Stimulated activated CD4-positive, alpha-beta T cell treated with anti-CD3 and anti-CD28 coated beads, TNF-alpha, amount 100 ng/mL, for 24 hours (primary cell): ENCODE measurements at regions not wholly inside any gene's neighbourhood (a gene's known extent, or its start where the extent isn't known, plus 50 kb on each side); places are given as distances from the start of the nearest gene placed in this dataset.
"Not testable (repeated sequence)": the region's sequence is repeated elsewhere in the genome, so short reads cannot be mapped to it uniquely, and the experiment has no call there.

Source experiments
- DNase-seq, 3 experiments: peaks; one replicate each; pipeline ENCODE4 v3.0.0-alpha.2; 2020; ENCODE audit warnings: low read depth in 3 of 3

DNA sequence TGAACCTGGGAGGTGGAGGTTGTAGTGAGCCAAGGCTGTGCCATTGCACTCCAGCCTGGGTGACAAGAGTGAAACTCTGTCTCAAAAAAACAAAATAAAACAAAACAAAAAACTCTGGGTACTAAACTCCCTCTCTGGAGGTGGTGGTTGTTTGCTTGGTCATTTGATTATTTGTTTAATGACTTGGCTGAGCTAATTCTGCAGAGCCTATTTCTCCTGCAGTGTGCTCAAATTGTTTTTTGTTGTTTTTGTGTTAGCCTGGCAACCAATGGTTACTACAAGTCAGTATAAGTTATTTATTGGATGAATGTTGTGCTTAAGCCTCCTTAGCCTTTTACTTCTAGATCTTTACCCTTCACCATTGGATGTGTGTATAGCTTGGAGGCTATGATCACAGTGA lies 387.5 kb downstream of the ADCYAP1 start:
- no peak for DNase-seq

DNA sequence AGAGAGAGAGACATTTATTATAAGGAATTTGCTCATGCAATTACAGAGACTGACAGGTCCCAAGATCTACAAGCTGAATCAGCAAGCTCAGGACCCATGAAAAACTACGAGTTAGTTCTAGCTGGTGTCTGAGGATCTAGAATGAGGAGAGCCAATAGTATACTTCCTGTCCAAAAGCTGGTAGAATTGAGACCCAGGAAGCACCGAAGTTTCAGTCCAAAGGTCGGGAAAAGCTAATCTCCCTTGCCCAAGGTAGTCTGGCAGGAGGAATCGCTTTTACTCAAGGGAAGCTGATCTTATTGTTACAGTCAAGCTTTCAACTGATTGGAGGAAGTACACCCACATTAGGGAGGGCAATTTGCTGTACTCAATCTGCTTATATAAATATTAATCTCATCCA lies 389.6 kb downstream of the ADCYAP1 start:
- DNase-seq, result no peak

GRCh38 chr18:1296237-1296636 lies 391.6 kb downstream of the ADCYAP1 start:
- DNase-seq, result no peak

DNA sequence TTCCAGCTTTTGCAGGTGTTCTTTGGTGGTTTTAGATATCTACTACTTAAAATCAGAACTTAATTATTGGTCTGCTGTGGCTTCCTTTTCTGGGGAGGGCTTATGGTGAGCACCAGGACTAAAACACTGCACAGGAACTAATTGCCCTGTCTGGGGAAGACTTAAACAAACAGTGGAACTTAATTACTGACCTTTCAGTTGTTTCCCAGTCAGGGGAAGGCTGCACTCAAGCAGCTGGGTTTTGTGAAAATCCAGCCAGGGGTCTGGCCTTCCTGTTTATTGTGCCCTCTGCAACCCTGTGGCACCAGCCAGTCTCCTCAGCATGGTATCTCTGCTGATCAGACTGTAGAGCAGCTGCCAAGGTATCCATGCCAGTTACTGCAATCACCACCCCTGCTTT lies 398.2 kb downstream of the ADCYAP1 start:
- DNase-seq, result no peak

- DNase-seq, result no peak
Observed at GRCh38 chr18:1304392-1304992, 399.8 kb downstream of the ADCYAP1 start.

- no peak for DNase-seq
Observed at GRCh38 chr18:1306641-1307040, 402.0 kb downstream of the ADCYAP1 start.

GRCh38 chr18:1308686-1309085 lies 404.0 kb downstream of the ADCYAP1 start:
- no peak for DNase-seq

DNA sequence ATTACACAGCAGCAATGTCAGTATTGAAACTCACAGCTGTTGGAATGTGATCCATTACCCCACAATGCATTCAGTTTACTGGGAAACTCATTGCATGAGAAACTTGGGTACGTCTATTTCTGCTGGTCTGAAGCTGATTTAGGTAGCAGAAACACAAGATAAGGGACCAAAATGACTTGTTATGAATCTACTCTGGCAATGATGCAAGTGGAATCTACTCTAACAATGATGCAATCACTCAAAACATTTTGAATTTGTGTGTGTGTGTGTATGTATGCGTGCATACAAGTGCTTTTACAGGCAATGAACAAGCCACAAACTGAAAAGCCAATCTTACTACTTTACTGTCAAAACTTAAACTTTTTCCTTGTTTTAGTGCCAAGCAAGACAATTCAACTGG lies 406.7 kb downstream of the ADCYAP1 start:
- no peak for DNase-seq

GRCh38 chr18:1335345-1335744 lies 430.7 kb downstream of the ADCYAP1 start:
- DNase-seq, result not testable (repeated sequence)

DNA sequence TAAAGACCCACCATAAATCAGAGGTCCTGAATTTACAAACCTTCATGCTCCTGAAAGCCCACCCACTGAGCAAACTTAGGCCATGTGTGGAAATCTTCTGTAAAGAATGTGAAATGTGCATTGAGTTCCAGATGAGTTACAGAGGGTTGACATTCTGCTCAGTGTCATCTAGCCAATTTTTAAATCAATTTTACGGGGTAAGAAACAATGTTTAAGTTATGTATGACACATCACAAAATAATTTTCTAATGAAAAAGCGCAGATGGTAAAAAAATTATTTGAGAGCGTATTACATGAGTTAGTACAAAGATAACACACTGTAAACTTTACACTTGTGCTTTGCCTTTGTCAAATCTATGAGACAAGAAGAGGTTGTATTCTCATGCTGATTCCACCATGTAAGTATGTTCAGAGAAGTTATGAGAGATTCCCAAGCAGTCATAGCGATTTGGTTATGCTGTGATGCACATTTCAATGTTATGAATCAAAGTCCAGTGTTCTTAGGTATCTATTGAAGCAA lies 446.3 kb downstream of the ADCYAP1 start:
- no peak for DNase-seq

DNA sequence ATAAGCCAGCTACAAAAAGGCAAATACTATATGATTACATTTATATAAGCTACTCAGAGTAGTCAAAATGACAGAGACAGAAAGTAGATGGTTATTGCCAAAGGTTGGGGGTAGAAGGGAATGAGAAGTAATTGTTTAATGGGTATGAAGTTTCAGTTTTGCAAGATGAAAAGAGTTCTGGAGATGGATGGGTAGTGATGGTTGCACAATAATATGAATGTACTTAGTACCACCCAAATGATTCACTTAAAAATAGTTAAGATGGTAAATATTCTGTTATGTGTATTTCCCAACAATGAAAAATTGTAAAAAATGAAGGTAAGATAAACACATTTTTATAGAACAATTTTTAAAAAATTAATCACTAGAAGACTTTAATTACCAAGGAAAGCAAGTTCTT lies 448.4 kb downstream of the ADCYAP1 start:
- DNase-seq, result no peak

DNA sequence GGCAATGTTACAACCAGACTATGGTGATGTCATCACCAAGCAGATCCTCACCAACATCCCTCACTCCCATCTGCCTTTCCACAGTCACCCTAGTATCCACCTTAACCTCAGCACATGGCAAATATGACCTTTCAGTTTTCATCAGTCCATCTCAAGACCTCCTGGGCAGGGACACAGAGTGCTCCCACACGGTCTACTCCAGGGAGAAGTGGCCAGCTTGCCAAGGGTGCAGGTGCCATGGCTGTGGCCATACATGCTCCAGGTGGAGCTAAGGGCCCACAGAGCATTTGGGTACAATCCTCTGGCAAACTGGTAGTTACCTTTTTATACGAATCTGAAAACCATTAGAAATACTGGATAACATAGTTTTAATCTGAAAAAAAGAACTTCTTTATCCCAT lies 453.1 kb downstream of the ADCYAP1 start:
- no peak for DNase-seq

DNA sequence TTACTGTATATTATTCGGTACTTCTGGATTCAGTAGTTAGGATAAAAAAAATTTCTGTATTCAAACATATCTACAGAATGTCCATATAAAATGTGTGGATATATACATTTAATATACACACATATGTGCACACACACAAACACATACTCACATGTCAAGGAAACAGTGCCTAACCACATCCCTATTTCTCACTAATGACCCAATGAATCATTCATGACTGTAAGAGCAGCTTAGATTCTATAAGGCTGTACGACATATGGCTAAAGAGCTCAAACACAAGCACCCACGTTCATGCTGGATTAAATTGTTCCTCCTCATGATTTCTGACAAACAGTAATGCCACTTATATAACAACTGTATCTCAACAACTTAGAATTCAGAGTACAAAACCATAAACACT lies 457.3 kb downstream of the ADCYAP1 start:
- DNase-seq, result no peak

- DNase-seq, result no peak
Observed at GRCh38 chr18:1370552-1370951, 465.9 kb downstream of the ADCYAP1 start.

DNA sequence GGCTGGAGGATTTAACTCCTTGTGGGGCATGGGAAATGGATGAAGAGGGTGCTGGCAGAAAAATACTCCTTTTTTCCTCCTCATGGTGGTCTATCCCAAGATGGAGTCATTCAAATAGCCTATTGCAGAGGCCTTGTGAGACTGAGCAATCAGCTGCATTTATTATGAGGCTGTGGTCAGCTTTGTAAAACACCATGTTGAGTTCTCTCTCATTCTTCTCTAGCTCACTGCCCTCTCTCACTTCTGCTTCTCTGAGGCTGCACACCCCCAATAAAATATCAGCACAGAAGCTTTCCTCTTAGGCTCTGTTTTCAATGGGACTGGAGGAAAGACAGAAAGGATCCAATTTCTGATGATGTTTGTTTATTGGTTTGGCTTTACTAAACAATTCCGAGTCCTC lies 467.1 kb downstream of the ADCYAP1 start:
- no peak for DNase-seq

GRCh38 chr18:1383465-1383864 lies 478.8 kb downstream of the ADCYAP1 start:
- no peak for DNase-seq

DNA sequence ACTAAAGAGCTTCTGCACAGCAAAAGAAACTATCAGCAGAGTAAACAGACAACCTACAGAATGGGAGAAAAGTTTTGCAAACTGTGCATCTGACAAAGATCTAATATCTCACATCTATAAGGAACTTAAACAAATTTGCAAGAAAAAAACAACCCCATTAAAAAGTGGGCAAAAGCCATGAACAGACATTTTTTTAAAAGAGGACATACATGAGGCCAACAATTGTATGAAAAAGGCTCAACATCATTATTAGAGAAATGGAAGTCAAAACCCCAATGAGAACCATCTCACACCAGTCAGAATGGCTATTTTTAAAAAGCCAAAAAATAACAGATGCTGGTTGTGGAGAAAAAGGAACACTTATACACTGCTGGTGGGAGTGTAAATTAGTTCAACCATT lies 483.8 kb downstream of the ADCYAP1 start:
- DNase-seq, result not testable (repeated sequence)

DNA sequence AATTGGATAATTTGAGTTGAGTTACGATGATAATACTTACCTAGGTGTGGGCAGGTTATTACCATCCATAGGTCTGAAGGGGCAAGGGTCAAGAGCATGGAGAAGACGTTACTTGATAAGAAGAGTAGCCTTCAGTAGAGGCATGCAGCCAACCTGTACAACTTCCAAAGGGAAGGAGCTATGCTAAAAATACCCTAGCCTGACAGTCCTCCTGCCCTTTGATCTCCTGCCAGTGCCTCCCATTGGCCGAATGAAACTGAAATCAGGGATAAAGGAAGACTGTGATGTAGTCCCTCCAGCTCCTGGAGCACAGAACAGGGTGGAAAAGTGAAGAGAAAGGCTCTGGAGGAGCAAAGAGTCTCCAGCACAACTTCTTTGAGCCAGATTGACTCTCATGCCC lies 487.4 kb downstream of the ADCYAP1 start:
- DNase-seq, result no peak

GRCh38 chr18:1392865-1393734 lies 488.4 kb downstream of the ADCYAP1 start:
- no peak for DNase-seq

DNA sequence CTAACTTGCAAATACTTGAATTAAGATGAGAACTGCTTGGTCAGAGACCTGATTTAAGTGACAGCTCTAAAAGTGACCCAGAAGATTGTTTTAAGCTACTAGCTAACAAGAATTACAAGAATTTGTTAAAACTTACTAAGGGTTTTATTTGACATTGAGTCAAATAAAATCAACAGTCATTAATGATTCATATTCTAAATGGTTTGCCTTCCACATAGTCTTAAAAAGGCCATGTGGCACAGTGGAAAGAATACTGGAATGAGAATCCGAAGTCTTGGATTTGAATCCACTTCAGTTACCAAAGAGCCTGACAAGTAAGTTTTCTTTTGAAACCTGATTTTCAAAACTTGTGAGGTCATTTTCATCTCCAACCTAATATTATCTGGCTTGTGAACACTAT lies 489.3 kb downstream of the ADCYAP1 start:
- DNase-seq, result no peak

DNA sequence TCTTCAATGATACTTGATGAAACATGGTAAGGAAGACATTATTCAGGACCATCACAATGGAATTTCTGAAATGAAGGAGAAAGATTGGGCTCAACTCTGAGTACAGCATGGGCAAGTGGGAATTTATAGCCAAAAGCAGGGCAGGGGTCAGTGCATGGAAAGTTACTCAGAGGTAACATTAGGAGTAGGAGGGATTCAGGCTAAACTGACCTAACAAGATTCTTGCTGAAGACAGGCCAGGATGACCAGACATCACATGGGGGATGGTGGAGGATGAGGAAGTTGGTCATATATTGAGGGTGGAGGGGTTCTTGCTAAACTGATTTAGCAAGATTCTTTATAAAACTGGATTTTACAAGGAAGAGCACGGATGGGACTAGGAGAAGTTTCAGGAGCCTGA lies 489.8 kb downstream of the ADCYAP1 start:
- DNase-seq, result no peak

GRCh38 chr18:1394966-1395365 lies 490.3 kb downstream of the ADCYAP1 start:
- no peak for DNase-seq

DNA sequence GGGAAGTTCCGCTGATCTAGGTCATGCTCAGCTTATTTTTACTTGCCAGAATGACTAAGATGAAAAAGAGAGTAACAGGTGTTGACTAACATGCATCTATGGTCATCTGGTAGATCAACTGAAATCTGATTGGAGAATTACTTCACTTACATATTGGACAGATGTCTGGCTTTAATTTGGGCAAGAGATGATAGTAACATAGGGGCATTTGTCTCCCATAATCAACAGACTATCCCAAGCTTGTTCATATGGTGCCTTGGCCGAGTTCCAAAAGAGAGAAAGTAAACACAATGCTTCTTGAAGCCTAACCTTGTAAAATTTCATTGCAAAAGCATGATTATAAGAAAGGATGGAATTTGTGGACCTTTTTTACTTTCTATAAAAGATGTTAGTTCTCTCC lies 503.7 kb downstream of the ADCYAP1 start:
- DNase-seq, result no peak
